H9 (cell line): ENCODE measurements at regions not wholly inside any gene's neighbourhood (a gene's known extent, or its start where the extent isn't known, plus 50 kb on each side); places are given as distances from the start of the nearest gene placed in this dataset.

Experiments used
- DNase-seq: peaks from one replicate; pipeline ENCODE4 v3.0.0-alpha.2; 2017
- H2AFZ ChIP-seq: one replicate; pipeline ENCODE4 v1.6.1; 2013; ENCODE audit warnings: mild to moderate bottlenecking, low read length, control low read depth, moderate library complexity
- H2AK5ac ChIP-seq: 2 replicates; pipeline ENCODE4 v1.6.1; 2013; ENCODE audit warnings: low read length, control low read depth, mixed read lengths; ENCODE audit not compliant: insufficient read length
- H2BK120ac ChIP-seq: one replicate; pipeline ENCODE4 v1.6.1; 2013; ENCODE audit warnings: low read depth, mild to moderate bottlenecking, low read length, control low read depth, inconsistent platforms; ENCODE audit not compliant: poor library complexity, severe bottlenecking
- H2BK12ac ChIP-seq: 2 replicates; pipeline ENCODE4 v1.6.1; 2013; ENCODE audit warnings: low read length, control low read depth, mixed read lengths, low read depth; ENCODE audit not compliant: insufficient read length
- H2BK15ac ChIP-seq: 2 replicates; pipeline ENCODE4 v1.6.1; 2013; ENCODE audit warnings: low read depth, low read length, control low read depth
- H2BK20ac ChIP-seq: one replicate; pipeline ENCODE4 v1.6.1; 2013; ENCODE audit warnings: low read depth, mild to moderate bottlenecking, low read length, control low read depth, inconsistent platforms; ENCODE audit not compliant: poor library complexity, severe bottlenecking
- H2BK5ac ChIP-seq: 2 replicates; pipeline ENCODE4 v1.6.1; 2013; ENCODE audit warnings: low read length, control low read depth, mixed read lengths; ENCODE audit not compliant: insufficient read length
- H3K14ac ChIP-seq: 2 replicates; pipeline ENCODE4 v1.6.1; 2013; ENCODE audit warnings: low read length, control low read depth; ENCODE audit not compliant: insufficient read depth
- H3K18ac ChIP-seq: 2 replicates; pipeline ENCODE4 v1.6.1; 2013; ENCODE audit warnings: low read depth, mild to moderate bottlenecking, mixed read lengths, low read length, control low read depth; ENCODE audit not compliant: insufficient read length
- H3K23ac ChIP-seq: 2 replicates; pipeline ENCODE4 v1.6.1; 2013; ENCODE audit warnings: low read length, control low read depth, mixed read lengths, low read depth; ENCODE audit not compliant: insufficient read length
- H3K23me2 ChIP-seq: 2 replicates; pipeline ENCODE4 v1.6.1; 2013; ENCODE audit warnings: low read depth, mild to moderate bottlenecking, mixed read lengths, low read length, control low read depth; ENCODE audit not compliant: insufficient read length, poor library complexity, severe bottlenecking
- H3K27ac ChIP-seq: 2 replicates; pipeline ENCODE4 v1.5.1; 2013; ENCODE audit warnings: low read length, control low read depth, mixed read lengths, low read depth; ENCODE audit not compliant: insufficient read length
- H3K27me3 ChIP-seq: 2 replicates; pipeline ENCODE4 v1.6.1; 2013; ENCODE audit warnings: low read length, control low read depth, inconsistent platforms; ENCODE audit not compliant: insufficient read depth
- H3K4ac ChIP-seq: 2 replicates; pipeline ENCODE4 v1.6.1; 2013; ENCODE audit warnings: low read depth, mild to moderate bottlenecking, control low read depth, inconsistent platforms, low read length, moderate library complexity
- H3K4me1 ChIP-seq: 2 replicates; pipeline ENCODE4 v1.6.1; 2013; ENCODE audit warnings: low read length, control low read depth, inconsistent platforms; ENCODE audit not compliant: insufficient read depth
- H3K4me2 ChIP-seq: 2 replicates; pipeline ENCODE4 v1.6.1; 2013; ENCODE audit warnings: low read length, control low read depth, mixed read lengths; ENCODE audit not compliant: insufficient read length, insufficient read depth
- H3K56ac ChIP-seq: 2 replicates; pipeline ENCODE4 v1.6.1; 2013; ENCODE audit warnings: low read depth, mild to moderate bottlenecking, mixed read lengths, low read length, control low read depth; ENCODE audit not compliant: insufficient read length
- H3K79me1 ChIP-seq: 2 replicates; pipeline ENCODE4 v1.6.1; 2013; ENCODE audit warnings: low read depth, mild to moderate bottlenecking, moderate library complexity, low read length, control low read depth, inconsistent platforms; ENCODE audit not compliant: insufficient read depth, poor library complexity, severe bottlenecking
- H3K79me2 ChIP-seq: 2 replicates; pipeline ENCODE4 v1.6.1; 2013; ENCODE audit warnings: low read length, control low read depth, inconsistent platforms; ENCODE audit not compliant: insufficient read depth
- H3K9ac ChIP-seq: 2 replicates; pipeline ENCODE4 v1.6.1; 2013; ENCODE audit warnings: low read length, control low read depth, mixed read lengths; ENCODE audit not compliant: insufficient read length; ENCODE audit errors: extremely low read depth
- H3K9me3 ChIP-seq: one replicate; pipeline ENCODE4 v1.6.1; 2013; ENCODE audit warnings: low read depth, low read length, inconsistent platforms; ENCODE audit not compliant: control insufficient read depth
- H3T11ph ChIP-seq: one replicate; pipeline ENCODE4 v1.6.1; 2013; ENCODE audit warnings: mild to moderate bottlenecking, low read length, control low read depth, inconsistent platforms
- H4K20me1 ChIP-seq: one replicate; pipeline ENCODE4 v1.6.1; 2013; ENCODE audit not compliant: control insufficient read depth, insufficient read length, insufficient read depth
- H4K5ac ChIP-seq: 2 replicates; pipeline ENCODE4 v1.6.1; 2013; ENCODE audit warnings: low read depth, mild to moderate bottlenecking, mixed read lengths, low read length, control low read depth; ENCODE audit not compliant: insufficient read length
- H4K8ac ChIP-seq: replicated peaks from 2 replicates; pipeline ENCODE4 v1.6.1; 2013; ENCODE audit warnings: low read length, control low read depth, mixed read lengths, low read depth; ENCODE audit not compliant: insufficient read length
- H4K91ac ChIP-seq: 2 replicates; pipeline ENCODE4 v1.6.1; 2013; ENCODE audit warnings: low read depth, mild to moderate bottlenecking, moderate library complexity, mixed read lengths, low read length, control low read depth; ENCODE audit not compliant: insufficient read length
- H3K27ac Mint-ChIP-seq, 3 experiments: 2 replicates in 2 of 3; 3 replicates in 1 of 3; pipeline ENCODE4 v1.8.0; 2020 to 2021; ENCODE audit warnings: mixed read lengths in 3 of 3, mild to moderate bottlenecking in 1 of 3, moderate library complexity in 1 of 3
- H3K27me3 Mint-ChIP-seq: 2 replicates; pipeline ENCODE4 v1.8.0; 2021; ENCODE audit warnings: low read depth, mild to moderate bottlenecking, moderate library complexity, mixed read lengths
- H3K36me3 Mint-ChIP-seq, 3 experiments: 2 replicates in 2 of 3; 3 replicates in 1 of 3; pipeline ENCODE4 v1.8.0; 2020 to 2021; ENCODE audit warnings: low read depth in 3 of 3, mixed read lengths in 3 of 3; ENCODE audit not compliant: insufficient read depth in 1 of 3
- H3K4me1 Mint-ChIP-seq, 2 experiments: 2 replicates each; pipeline ENCODE4 v1.8.0; 2020; ENCODE audit warnings: mixed read lengths in 2 of 2
- H3K4me3 Mint-ChIP-seq, 2 experiments: 2 replicates in 1 of 2; 3 replicates in 1 of 2; pipeline ENCODE4 v1.8.0; 2020 to 2021; ENCODE audit warnings: mild to moderate bottlenecking in 2 of 2, mixed read lengths in 2 of 2, moderate library complexity in 1 of 2
- H3K9me3 Mint-ChIP-seq, 2 experiments: 2 replicates in 1 of 2; 3 replicates in 1 of 2; pipeline ENCODE4 v1.8.0; 2020; ENCODE audit warnings: mild to moderate bottlenecking in 2 of 2, mixed read lengths in 2 of 2, moderate library complexity in 1 of 2
- WGBS: extraction: QIAGEN DNeasy Blood & Tissue Kit; methylation state at CpG from one replicate; pipeline ENCODE4 v1.1.7; 2013; ENCODE audit warnings: missing lambda C conversion rate, low lambda C conversion rate, mixed read lengths; ENCODE audit not compliant: insufficient read length; ENCODE audit errors: extremely low coverage; 5-methylcytosine and 5-hydroxymethylcytosine counted together
- TF ChIP-seq, protein P1 (sequence below): fragments of 200-600 bp; sonication (generic); conservative IDR thresholded peaks from 3 replicates; pipeline ENCODE4 v1.8.0; 2021; ENCODE audit warnings: antibody characterized with exemption, mild to moderate bottlenecking

GRCh38 chr7:26078437-26079336, 73.3 kb upstream of the NFE2L3 start:
- Histone ChIP-seq H4K5ac (no peak overlapping the region), H3K27ac (no peak overlapping the region), H4K91ac (no peak overlapping the region), H2BK12ac (no peak overlapping the region), H3K14ac (no peak overlapping the region), H3T11ph (no peak overlapping the region), H2BK5ac (no peak overlapping the region), H3K79me2 (no peaks in the 10 kb centered on the region), H3K18ac (no peak overlapping the region), H2AK5ac (no peak overlapping the region), H3K4me2 (peak overlapping the region; percentile 5), H3K4me1 (peaks cover 3% of the 10 kb centered on the region; the same call in 1 of the 2 replicates), H2BK15ac (no peak overlapping the region), H3K9me3 (no peaks in the 10 kb centered on the region), H3K9ac (no peak overlapping the region), H3K79me1 (no peaks in the 10 kb centered on the region), H3K4ac (no peak overlapping the region), H3K23me2 (no peaks in the 10 kb centered on the region), H2BK120ac (no peak overlapping the region), H4K8ac (no peak overlapping the region), H3K56ac (no peak overlapping the region), H4K20me1 (no peaks in the 10 kb centered on the region), H2BK20ac (no peak overlapping the region), H3K27me3 (no peaks in the 10 kb centered on the region), H2AFZ (no peak overlapping the region), H3K23ac (no peak overlapping the region)
- TF ChIP-seq, protein P1, sequence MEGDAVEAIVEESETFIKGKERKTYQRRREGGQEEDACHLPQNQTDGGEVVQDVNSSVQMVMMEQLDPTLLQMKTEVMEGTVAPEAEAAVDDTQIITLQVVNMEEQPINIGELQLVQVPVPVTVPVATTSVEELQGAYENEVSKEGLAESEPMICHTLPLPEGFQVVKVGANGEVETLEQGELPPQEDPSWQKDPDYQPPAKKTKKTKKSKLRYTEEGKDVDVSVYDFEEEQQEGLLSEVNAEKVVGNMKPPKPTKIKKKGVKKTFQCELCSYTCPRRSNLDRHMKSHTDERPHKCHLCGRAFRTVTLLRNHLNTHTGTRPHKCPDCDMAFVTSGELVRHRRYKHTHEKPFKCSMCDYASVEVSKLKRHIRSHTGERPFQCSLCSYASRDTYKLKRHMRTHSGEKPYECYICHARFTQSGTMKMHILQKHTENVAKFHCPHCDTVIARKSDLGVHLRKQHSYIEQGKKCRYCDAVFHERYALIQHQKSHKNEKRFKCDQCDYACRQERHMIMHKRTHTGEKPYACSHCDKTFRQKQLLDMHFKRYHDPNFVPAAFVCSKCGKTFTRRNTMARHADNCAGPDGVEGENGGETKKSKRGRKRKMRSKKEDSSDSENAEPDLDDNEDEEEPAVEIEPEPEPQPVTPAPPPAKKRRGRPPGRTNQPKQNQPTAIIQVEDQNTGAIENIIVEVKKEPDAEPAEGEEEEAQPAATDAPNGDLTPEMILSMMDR, result peak; percentile 62
- peaks cover 1% of the 10 kb centered on the region for H3K27me3 Mint-ChIP-seq
- H3K27ac Mint-ChIP-seq, result no peak overlapping the region
- no peaks in the 10 kb centered on the region; a peak in 1 of 7 replicates for H3K36me3 Mint-ChIP-seq
- no peak overlapping the region; a peak in 1 of 5 replicates for H3K4me3 Mint-ChIP-seq
- peaks cover 24 to 31% of the 10 kb centered on the region in 2 experiments for H3K4me1 Mint-ChIP-seq
- WGBS, result no CpG with 5 or more reads among the region's 19 CpGs
- no peaks in the 10 kb centered on the region for H3K9me3 Mint-ChIP-seq
- DNase-seq, result peak; percentile 90
